NCI-H1092 treated with DMSO at 0.1 percent for 48 hours (cell line): ENCODE measurements at regions not wholly inside any gene's neighbourhood (a gene's known extent, or its start where the extent isn't known, plus 50 kb on each side); places are given as distances from the start of the nearest gene placed in this dataset.

ENCODE experiments used
- DNase-seq: peaks from one replicate; lab custom pipeline; 2025; lab: John Stamatoyannopoulos, UW

DNA sequence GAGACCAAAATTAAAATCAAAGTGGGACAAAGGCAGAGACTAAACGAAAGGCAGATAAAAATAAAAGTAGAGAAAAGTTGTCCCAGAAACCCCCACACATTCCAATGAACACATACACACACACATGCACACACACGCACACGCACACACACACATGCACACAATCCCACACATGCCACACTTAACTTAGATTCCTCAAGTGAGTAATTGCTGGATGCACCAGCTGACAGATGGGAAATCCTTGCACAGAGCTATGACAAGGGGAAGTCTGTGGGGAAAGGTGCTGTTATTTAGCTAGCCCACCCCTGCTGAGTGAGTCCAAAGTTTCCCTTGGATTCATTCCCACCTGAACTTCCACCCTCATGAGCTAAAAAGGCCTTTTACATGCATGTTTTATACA, 233.9 kb downstream of the RAB28 start:
- DNase-seq = no peak

DNA sequence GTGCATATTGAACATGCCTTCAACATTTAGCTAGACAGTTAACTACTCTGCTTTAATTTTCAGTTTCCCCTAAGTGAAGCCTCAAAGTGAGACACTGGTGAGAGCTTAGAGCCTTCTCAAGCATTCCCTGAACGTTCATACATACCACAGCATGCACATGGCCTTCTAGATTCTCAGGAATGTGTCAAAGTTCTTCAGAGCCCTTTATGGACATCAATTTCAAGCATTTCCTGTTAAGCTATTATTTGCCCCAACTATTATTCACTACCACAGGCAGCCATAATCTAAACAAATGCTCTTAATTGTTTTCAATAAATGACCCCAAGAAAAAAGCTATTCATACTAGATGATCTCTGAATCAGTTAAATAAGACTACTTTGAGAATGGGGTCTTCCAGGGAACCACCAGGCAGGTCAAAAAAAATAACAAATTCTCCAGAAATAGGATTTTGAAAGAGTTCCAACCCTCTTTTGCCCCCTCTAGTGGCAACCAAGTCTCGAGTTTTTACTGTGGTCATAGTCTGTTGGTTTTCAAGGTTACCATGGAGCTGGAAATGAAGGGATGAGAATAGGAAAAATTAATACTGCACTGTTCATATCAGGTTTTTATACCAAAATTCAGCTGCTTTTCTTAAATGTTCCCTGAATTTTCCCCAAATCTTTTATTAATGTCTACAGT, 235.4 kb downstream of the RAB28 start:
- DNase-seq = no peak

DNA sequence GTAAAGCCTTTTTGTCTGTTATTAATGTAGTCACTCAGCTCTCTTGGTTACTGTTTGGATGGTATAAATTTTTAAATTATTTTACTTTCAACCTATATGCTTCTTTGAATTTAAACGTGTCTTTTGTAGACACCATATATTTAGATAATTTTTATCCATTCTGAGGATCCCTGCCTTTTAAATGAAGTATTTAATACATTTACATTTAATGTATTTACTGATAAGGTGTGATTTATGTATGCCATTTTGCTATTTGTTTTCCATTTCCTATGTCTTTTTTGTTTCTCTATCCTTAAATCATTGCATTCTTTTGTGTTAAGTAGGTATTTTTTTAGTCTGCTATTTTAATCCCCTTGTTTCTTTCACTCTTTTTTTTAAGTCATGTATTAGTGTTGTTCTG, 238.0 kb downstream of the RAB28 start:
- DNase-seq = no peak

DNA sequence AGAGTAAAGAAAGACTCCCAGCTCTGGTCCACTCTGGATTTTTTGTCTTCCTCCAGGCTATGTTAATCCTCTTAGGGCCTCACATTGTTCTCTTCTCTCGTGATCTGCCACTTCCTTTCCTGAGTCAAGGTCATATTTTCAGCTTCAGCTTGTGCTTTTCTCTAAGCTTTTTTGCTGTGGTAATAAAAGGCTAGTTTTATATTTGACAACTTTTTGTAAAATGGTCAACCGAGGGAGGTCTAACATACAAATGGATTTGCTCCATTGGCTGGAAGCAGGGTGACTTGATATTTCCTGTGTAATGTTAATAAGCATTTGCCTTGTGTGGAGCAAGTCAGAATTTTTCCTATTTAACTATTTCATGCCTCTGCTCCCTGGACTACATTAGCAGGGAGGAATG, 239.7 kb downstream of the RAB28 start:
- DNase-seq = no peak

DNA sequence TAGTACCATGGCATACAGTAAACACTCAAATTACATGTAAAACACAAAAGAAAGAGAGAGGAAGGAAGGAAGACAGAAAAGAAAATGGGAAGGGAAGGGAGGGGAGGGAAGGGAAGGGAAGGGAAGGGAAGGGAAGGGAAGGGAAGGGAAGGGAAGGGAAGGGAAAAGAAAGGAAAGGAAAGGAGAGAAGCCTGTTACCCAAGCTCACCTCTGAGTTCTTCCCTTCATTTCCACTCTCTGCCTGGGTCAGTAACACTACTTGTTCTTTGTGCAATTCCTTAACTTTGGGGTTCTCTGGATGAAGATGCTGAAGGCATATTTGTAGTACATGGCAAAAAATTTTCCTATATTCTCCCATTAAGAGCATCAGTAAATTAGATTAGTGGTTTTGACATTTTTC, 241.0 kb downstream of the RAB28 start:
- no peak for DNase-seq

DNA sequence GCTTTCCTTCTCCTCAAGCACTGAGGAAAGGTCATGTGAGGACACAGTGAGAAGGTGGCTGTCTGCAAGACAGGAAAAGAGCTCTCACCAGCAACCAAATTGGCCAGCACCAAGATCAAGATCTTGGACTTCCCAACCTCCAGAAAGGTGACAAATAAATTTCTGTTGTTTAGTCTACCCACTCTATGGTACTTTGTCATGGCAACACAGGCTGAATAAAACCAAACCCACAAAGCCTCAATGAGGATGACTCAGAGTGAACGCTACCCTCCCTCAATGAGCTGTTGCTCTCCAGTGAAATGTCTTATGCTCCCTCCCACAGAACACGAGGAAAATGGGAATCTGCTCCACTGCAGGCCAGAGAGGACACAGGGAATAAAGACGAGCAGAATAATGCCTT, 244.1 kb downstream of the RAB28 start:
- DNase-seq = no peak

DNA sequence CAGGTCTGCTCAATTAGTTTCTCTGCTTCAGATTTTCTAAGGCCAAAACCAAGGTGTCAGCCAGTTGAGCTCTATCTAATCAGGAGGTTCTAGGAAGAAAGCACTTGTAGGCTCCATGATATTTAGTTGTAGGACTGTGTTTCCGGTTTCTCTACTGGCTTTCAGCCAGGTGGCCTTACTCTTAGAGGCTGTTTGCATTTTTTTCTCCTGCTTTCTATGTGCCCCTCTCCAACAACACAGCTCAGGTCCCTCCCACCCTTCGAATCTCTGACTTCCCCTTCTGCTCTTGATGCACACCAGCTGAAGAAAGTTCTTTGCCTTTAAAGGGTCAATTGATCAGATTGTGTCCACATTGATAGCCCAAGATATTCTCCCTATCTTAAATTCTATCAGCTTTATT, 245.2 kb downstream of the RAB28 start:
- DNase-seq = no peak

DNA sequence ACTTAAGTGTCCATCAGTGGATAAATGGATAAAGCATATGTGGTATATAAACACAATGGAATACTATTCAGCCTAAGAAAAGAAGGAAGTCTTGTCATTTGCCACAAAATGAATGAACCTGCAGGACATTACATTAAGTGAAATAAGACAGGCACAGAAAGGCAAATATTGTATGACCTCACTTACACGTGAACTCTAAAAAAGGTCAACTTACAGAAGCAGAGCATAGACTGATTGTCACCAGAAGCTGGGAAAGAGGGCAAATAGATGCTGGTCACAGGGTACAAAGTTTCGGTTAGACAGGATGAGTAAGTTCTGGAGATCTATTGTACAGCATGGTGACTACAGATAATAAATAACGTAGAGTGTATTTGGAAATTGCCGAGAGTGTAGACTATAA, 247.7 kb downstream of the RAB28 start:
- no peak for DNase-seq

DNA sequence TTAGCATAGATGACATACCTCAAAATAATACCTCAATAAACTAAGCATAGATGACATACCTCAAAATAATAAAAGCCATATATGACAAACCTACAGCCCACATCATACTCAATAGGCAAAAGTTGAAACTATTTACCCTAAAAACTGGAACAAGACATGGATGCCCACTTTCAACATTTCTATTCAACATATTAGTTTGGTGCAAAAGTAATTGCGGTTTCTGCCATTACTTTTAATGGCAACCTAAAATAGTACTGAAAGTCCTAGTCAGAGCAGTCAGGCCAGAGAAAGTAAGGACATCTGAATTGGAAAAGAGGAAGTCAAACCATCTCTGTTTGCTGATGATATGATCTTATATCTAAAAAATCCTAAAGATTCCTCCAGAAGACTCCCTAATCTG, 250.4 kb downstream of the RAB28 start:
- no peak for DNase-seq

DNA sequence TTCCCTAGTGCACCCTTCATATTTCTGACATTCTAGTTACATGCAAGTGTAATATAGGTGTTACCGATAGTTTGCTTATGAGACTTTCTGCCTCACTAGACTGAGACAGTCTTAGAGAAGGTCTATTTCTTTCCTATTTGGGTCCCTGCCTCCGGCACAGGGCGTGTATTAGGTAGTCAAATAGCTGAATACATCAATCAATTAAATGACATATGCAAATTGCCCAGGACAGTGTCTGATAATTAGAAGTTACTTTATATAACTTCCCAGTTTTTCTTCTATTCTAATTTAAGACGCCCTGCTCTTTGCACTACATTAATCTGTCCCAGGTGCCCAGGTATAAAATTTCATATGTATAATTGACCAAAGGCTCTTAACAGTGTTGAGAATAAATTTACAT, 264.2 kb downstream of the RAB28 start:
- no peak for DNase-seq

DNA sequence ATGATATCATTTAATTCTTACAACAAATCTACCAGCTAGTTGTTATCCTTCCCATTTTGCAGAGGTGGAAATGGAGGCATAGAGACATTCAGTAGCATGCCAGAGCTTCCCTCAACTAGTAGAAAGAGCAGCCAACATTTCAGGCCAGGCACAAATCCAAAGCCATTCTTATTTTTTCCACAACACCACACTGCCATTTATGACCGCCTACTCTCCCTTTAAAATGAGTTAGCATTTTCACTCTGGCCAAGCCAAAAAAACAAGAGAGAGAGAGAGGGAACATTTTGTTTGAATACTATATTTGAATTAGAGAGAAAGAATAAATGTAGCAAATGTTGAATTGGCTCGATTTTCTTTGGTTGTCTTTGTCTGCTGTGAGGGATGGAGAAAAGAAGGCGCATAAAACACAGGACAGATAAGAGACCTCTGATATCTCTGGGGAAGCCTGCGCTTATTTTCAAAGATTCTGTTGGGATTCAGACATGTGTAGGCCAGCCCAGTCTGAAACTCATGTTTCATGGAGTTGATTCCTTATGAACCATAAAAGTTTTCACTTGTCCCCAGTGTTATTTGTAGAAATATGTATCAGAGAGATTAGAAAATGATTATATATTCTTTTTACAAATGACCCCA, 265.7 kb downstream of the RAB28 start:
- no peak for DNase-seq

DNA sequence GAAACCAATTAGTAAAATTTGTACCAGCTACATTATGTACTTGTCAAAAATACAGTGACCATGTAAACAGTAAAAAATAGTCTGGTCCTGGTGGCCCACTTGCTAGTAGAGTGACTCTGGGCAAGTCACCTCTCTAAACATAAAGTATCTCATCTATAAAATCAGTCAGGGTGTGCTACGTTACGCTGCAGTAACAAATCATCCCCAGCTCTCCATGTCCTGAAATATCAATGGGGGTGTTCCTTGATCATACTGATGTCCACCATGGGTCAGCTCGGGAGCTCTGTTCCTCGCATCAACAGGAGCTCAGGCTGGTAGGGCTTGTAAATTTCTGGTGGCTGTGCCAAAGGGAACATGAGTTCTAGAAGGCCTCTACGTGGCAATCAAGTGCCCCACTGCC, 268.6 kb downstream of the RAB28 start:
- no peak for DNase-seq

DNA sequence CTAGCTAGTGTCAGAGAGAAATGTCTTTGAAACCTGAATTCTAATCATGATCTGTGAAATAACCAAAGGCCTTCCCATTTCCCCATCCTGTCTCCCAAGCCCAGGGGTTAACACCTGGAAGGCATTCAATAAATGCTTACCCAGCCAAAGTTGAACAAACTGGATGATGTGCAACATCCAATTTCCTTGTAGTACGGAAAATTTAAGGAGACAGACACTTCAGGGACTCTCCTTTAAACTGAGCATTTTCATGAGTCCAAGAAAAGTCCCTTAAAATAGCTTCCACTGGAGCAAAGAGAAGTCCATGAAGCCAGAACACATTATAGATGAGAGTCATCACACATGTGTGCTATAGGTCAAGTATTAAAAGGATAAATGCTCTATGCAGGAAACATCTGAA, 271.2 kb downstream of the RAB28 start:
- DNase-seq = no peak

DNA sequence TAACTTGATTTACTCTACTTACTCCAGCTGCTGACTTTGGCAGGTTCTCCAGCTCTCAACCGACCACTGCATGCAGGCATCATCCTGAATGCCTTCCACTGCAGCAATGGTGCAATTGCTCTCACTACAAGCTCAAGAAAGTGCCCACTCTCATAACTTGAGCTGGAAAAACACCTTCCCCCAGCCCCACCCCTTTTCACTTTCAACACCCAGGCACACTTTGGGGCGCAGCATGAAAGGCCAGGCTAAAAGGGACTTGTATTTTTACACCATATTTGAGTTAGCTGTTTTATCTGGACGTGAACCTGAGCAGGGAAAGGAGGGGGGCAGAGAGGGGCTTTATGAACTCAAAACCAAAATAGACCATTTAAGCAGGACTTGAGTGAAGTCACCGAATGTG, 274.5 kb downstream of the RAB28 start:
- DNase-seq = no peak

DNA sequence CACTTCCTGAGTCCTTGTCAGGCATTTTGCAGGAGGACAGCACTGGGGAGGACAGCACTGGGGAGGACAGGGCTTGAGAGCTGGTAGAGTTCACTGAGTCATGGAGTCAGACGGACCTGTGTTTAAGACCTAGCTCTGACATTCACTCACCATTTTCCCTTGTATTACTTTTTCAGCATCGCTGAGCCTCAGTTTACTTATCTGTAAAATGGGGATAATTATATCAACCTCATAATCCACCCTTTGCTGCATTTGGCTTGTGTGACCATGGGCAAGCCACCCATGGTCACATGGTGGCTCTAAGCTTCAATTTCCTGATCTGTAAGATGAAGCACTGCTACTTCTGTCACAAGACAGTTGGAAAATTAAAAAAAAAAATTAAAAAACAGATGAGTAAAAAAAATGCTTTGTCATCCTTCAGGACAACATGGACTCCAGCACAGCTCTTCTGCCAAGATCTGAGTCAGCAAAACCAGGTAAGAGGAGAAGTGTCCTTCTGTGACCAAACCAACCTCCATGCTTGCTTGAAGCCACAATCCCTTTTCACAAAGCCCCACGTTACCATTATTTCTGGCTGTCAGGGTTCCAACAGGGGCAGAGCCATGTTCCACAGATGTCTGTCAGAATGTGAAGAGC, 275.5 kb downstream of the RAB28 start:
- DNase-seq = no peak

DNA sequence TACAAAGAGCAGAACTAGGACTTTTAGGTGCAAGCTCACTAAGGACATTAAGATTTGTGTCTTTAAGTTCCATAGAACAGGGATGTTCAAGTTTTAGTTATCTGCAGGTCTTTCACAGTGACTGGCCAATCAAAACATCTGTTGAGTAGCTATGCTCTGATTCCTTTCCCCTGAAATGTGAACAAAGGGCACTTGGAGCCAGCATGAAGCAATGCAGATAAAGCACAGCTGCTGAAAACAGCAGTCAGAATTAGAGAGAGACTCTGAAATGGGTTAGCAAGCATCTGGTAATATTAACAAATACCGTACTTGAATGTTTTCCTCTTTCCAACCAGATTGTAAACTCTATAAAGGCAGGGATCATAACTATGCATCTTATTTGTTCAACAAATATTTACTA, 276.9 kb downstream of the RAB28 start:
- no peak for DNase-seq

DNA sequence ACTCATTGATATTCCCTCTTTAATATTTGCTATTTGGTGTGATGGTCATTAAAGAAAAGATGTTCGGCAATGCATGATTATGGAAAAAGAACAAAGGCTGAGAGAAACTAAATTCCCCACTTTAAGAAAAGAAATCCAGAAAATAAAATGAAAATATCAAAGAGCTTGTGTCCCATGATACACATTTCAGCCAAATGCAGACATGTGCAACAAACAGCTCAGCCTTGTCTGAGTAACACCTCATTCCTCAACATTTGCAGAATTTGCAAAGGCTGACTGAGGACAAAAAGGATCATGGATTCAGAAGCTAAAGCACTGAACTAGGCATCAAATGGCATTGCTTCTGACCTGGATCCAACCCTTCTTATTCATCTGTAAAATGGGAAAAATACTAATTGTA, 281.0 kb downstream of the RAB28 start:
- DNase-seq = no peak

DNA sequence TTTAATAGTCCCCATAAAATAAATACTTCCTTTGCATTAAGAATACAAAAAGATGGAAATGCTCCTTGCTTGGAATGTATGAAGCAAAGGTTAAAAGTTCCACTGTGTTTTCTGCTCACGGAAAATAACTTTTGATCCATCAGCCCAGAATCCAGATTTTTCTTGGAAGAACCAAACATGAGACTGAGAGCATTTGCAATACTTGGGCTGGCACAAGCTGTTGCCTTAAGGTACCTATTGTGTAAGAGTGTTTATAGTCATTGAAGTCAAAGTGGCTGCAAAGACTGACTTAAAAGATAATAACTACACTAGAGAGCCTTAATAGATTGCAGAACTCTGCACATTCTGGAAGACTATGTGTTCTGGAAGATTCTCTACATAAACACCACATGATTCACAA, 281.4 kb downstream of the RAB28 start:
- DNase-seq = no peak

DNA sequence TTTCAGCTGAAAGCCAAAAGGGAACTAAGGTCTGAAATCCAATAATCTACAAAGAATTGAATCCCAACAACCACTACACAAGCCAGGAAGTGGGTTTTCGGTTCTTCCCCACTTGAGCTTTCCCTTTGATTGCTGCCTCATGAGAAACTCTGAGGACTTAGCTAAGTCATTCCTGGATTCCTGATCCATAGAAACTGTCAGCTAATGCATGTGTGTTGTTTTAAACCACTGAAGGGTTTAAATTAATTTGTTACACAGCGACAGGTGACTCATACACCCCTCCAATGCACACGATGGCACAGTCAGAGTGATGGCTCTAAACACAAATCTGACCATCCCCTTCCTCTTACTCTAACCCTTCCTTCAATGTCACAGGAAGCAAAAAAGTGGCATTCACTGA, 282.9 kb downstream of the RAB28 start:
- no peak for DNase-seq

DNA sequence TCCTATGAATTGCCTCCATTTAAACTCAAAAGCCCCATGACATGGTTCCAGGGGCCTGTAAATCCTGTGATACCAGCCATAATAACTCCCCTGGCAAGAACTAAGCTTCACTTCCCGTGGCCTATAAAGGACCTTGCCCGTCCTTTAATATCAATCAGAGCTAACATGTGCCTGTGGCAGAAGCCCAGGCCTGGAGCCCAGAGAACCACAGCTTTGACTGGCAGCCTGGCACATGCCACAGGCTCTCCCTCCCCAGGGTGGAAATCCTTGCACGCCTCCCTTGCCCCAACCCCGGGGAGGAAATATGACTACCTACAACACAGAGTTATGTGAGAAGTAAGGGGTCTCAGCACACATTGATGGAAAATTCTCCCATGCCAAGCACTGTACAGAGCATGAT, 287.4 kb downstream of the RAB28 start:
- no peak for DNase-seq

DNA sequence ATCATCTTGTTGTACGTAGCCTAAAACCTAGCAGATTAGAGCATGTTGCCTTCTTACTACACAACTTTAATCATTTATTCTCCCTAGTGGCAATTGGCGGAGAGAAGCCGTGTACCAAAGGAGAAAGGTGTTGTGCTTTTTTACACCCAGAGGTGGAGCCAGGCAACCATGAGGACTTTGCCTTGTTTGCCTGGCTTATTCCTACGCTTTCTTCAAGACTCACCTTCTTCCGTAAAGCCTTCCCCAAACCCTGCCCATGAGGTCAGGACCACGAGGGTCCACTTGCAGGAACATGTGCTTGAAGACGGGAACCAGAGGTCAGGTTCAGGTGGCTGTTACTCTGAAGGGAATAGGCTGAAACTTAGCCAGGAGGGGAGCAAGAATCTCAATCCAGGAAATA, 290.5 kb downstream of the RAB28 start:
- DNase-seq = no peak

DNA sequence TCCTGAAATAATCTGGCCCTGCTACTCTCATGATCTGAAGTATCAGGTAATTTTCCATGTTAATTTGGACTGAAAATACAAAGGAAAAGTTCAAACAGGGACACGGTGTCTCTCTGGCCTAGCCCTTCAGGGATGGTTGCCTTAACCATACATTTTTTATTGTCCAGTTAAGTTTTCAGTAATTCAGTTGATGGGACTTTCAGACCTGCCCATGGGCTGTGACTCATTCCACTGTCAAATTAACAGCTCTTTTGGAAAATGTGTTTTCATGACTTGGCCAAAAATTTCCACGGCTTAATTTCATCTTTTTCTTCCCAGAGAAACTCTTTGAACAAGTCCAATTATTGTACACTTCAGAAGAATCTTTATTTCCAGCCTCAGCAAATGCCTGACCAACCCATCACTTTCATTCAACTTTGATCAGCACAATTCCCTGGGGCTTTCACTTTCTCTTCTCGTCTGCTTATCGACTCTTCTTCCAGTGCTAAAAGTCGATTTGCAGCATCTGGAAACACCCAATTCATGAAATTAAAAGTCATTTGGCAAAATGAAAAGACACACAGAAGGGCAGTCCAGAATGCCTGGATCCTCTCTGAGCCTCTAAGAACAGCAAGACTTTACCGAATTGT, 293.9 kb downstream of the RAB28 start:
- DNase-seq = no peak

DNA sequence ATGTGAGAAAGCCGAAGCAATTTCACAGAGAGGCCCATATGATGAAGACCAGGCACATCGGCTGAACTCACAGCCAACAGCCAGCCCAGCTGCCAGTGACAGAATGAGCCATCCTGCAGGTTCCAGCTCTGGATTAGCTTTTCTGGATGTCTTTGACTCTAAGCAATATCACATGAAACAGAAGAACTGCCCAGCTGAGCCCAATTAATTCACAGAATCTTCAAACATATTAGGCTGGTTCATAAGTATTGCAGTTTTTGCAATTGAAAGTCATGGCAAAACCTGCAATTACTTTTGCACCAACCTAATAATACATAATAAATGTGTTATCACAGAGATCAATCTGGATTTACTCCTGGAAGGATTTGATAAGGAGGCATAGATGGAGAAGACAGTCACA, 299.9 kb downstream of the RAB28 start:
- no peak for DNase-seq
